Smooth muscle cell (in vitro differentiated cells): ENCODE measurements at regions not wholly inside any gene's neighbourhood (a gene's known extent, or its start where the extent isn't known, plus 50 kb on each side); places are given as distances from the start of the nearest gene placed in this dataset.

ENCODE experiments used
- DNase-seq: peaks from one replicate; lab custom pipeline; 2025; ENCODE audit not compliant: unreplicated experiment; lab: John Stamatoyannopoulos, UW
- H2AFZ ChIP-seq: fragments of 200-600 bp; sonication (generic); 2 replicates; pipeline ENCODE4 v1.6.0; 2016; ENCODE audit warnings: antibody characterized with exemption, low read depth, mild to moderate bottlenecking
- H3F3A ChIP-seq: fragments of 200-600 bp; sonication (generic); 2 replicates; pipeline ENCODE4 v1.6.0; 2017; ENCODE audit warnings: antibody characterized with exemption, low read depth
- H3K27ac ChIP-seq: fragments of 200-600 bp; sonication (generic); 2 replicates; pipeline ENCODE4 v1.5.1; 2016; ENCODE audit warnings: low read depth, mild to moderate bottlenecking
- H3K27me3 ChIP-seq: fragments of 200-600 bp; sonication (generic); 2 replicates; pipeline ENCODE4 v1.6.1; 2016; ENCODE audit warnings: low read depth, mild to moderate bottlenecking
- H3K36me3 ChIP-seq: fragments of 200-600 bp; sonication (generic); 2 replicates; pipeline ENCODE4 v1.5.1; 2016; ENCODE audit warnings: low read depth
- H3K4me1 ChIP-seq: fragments of 200-600 bp; sonication (generic); 2 replicates; pipeline ENCODE4 v1.5.1; 2016; ENCODE audit warnings: low read depth
- H3K4me2 ChIP-seq: fragments of 200-600 bp; sonication (generic); 2 replicates; pipeline ENCODE4 v1.6.0; 2016; ENCODE audit warnings: mild to moderate bottlenecking
- H3K4me3 ChIP-seq: fragments of 200-600 bp; sonication (generic); 2 replicates; pipeline ENCODE4 v1.5.1; 2016; ENCODE audit warnings: mild to moderate bottlenecking
- H3K79me2 ChIP-seq: fragments of 200-600 bp; sonication (generic); 2 replicates; pipeline ENCODE4 v1.6.0; 2016; ENCODE audit warnings: low read depth, mild to moderate bottlenecking
- H3K9ac ChIP-seq: fragments of 200-600 bp; sonication (generic); 2 replicates; pipeline ENCODE4 v1.6.0; 2016; ENCODE audit warnings: low read depth
- H3K9me3 ChIP-seq: fragments of 200-600 bp; sonication (generic); replicated peaks from 2 replicates; pipeline ENCODE4 v1.5.1; 2016; ENCODE audit warnings: low read depth
- H4K20me1 ChIP-seq: fragments of 200-600 bp; sonication (generic); 2 replicates; pipeline ENCODE4 v1.6.0; 2016; ENCODE audit warnings: low read depth
- WGBS: methylation state at CpG from one replicate; pipeline ENCODE4 v1.1.7; 2016; ENCODE audit warnings: low lambda C conversion rate; 5-methylcytosine and 5-hydroxymethylcytosine counted together
- TF ChIP-seq, protein P1 (sequence below): fragments of 200-600 bp; sonication (generic); IDR thresholded peaks from 2 replicates; pipeline ENCODE4 v1.5.1; 2017; ENCODE audit warnings: borderline replicate concordance, mild to moderate bottlenecking, antibody characterized with exemption; ENCODE audit not compliant: insufficient read depth, poor library complexity, severe bottlenecking

DNA sequence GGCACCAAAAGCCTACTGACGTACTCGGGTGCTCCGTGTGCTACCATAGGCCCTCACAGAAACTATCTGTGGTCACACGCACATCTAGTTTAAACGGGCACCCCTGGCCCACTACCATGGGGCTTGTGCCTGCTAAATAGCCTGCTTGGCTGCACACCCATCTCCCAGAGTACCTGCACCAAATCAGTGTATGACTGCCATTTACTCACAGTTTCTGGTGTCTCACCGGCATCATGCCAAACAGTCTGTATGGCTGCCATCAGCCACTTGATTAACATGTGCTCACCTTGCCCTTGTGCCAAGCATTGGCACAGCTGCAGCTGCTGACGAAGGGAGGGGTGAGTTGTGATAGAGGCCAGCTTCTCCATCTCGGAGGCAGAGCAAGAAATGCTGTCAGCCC is 232.7 kb downstream of the IGSF11 start:
- H3K36me3 ChIP-seq, result no peaks in the 10 kb centered on the region
- H3K27me3 ChIP-seq, result no peaks in the 10 kb centered on the region
- H3K79me2 ChIP-seq, result no peaks in the 10 kb centered on the region
- no peak for DNase-seq
- no peak overlapping the region for H3K4me3 ChIP-seq
- no peaks in the 10 kb centered on the region for H3K4me1 ChIP-seq
- H3K27ac ChIP-seq, result no peak overlapping the region
- H3K4me2 ChIP-seq, result no peak overlapping the region
- H3F3A ChIP-seq, result no peaks in the 10 kb centered on the region
- no peak overlapping the region for H2AFZ ChIP-seq
- 91% methylated on average over 8 of the region's 8 CpGs for WGBS
- no peaks in the 10 kb centered on the region for H4K20me1 ChIP-seq
- H3K9ac ChIP-seq, result no peak overlapping the region
- H3K9me3 ChIP-seq, result no peaks in the 10 kb centered on the region
- TF ChIP-seq, protein P1, sequence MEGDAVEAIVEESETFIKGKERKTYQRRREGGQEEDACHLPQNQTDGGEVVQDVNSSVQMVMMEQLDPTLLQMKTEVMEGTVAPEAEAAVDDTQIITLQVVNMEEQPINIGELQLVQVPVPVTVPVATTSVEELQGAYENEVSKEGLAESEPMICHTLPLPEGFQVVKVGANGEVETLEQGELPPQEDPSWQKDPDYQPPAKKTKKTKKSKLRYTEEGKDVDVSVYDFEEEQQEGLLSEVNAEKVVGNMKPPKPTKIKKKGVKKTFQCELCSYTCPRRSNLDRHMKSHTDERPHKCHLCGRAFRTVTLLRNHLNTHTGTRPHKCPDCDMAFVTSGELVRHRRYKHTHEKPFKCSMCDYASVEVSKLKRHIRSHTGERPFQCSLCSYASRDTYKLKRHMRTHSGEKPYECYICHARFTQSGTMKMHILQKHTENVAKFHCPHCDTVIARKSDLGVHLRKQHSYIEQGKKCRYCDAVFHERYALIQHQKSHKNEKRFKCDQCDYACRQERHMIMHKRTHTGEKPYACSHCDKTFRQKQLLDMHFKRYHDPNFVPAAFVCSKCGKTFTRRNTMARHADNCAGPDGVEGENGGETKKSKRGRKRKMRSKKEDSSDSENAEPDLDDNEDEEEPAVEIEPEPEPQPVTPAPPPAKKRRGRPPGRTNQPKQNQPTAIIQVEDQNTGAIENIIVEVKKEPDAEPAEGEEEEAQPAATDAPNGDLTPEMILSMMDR, result no peak

DNA sequence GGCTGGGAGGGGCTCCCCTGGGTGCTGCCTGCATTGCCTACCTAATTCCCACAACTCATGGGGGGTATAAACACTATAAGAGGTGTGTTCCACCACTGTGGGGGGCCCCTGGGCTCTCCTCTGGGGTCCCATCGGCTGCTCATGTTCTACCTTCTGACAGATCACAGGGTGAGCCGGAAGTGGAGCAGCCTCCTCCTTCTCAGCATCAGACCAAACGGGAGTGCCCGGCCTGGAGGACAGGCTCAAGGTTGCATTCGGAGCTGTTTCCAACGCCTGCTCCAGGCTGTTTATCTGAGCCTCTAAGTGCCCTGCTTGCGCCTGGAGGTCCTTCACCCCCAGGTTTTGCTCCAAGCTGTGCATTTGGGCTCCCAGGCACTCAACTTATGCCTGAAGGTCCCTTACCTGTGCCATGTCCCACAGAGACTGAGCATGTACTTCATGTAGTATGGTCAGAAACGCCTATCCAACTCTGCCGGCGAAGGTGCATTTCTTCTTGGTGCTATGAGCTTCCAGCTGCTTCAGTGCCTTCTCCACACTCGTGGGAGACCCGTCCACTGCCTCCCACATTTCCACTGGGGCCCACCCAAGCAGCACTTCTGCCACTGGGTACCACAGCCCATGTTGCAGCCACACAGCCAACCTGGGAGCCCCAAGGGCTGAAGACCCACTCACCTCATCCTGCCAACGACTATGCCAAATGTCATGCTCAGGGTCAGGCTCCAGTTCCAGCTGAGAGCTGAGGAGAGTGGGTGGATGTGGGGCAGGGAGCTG is 232.1 kb downstream of the IGSF11 start:
- H3K4me1 ChIP-seq, result no peaks in the 10 kb centered on the region
- H3K9ac ChIP-seq, result no peak overlapping the region
- no peaks in the 10 kb centered on the region for H3F3A ChIP-seq
- WGBS, result 94% methylated on average over 13 of the region's 13 CpGs
- no peaks in the 10 kb centered on the region for H3K9me3 ChIP-seq
- DNase-seq, result no peak
- no peak overlapping the region for H2AFZ ChIP-seq
- no peak overlapping the region for H3K4me2 ChIP-seq
- TF ChIP-seq, protein P1, result no peak
- H3K27me3 ChIP-seq, result no peaks in the 10 kb centered on the region
- H4K20me1 ChIP-seq, result no peaks in the 10 kb centered on the region
- H3K79me2 ChIP-seq, result no peaks in the 10 kb centered on the region
- no peak overlapping the region for H3K4me3 ChIP-seq
- no peak overlapping the region for H3K27ac ChIP-seq
- H3K36me3 ChIP-seq, result no peaks in the 10 kb centered on the region

DNA sequence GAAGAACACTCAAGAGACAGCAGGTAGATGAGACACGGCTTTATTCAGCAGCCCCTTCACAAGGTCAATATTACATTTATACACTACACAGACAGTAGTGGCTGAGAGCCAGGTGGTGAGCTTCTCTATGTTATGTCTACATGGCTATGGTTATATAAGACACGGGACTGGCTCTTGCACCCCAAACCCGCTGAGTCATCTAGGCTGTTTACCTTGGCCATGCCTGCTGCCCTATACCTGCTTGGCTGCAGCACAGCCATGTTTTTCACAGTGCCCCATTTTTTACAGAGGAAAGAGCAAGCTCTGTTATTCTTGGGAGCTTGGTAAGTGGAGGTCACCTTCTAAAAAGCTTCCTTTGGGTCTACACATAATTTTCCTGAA is 231.6 kb downstream of the IGSF11 start:
- Histone ChIP-seq H2AFZ (no peak overlapping the region), H3K4me2 (no peak overlapping the region), H4K20me1 (no peaks in the 10 kb centered on the region), H3K27ac (no peak overlapping the region), H3K9ac (no peak overlapping the region), H3K4me1 (no peaks in the 10 kb centered on the region), H3K36me3 (no peaks in the 10 kb centered on the region), H3K27me3 (no peaks in the 10 kb centered on the region), H3K4me3 (no peak overlapping the region), H3K9me3 (no peaks in the 10 kb centered on the region), H3F3A (no peaks in the 10 kb centered on the region), H3K79me2 (no peaks in the 10 kb centered on the region)
- 96% methylated on average over 3 of the region's 3 CpGs for WGBS
- TF ChIP-seq, protein P1, result no peak
- DNase-seq, result no peak

DNA sequence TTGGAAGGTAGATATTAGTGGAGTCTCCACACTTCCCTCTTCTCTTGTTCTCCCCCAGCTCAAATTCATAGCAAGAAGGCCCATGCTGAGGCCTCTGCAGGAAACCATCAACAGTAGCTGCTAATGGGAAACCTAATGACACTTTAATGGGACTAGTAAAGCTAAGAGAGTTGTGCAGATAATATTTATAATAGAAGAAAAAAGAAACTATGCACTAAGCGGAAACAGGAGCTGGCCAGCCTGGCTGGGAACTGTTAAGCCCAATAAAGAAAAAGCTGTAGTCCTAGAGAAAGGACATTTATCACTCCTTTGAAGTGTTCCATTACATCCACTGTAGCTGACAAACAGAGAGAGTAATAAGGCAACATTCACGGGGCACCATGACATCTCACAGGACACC is 229.6 kb downstream of the IGSF11 start:
- Histone ChIP-seq H3K79me2 (no peaks in the 10 kb centered on the region), H3K36me3 (no peaks in the 10 kb centered on the region), H4K20me1 (no peaks in the 10 kb centered on the region), H3K4me2 (no peak overlapping the region), H3K27me3 (no peaks in the 10 kb centered on the region), H2AFZ (no peak overlapping the region), H3K9ac (no peak overlapping the region), H3K9me3 (no peaks in the 10 kb centered on the region), H3K4me3 (no peak overlapping the region), H3K4me1 (no peaks in the 10 kb centered on the region), H3F3A (no peaks in the 10 kb centered on the region), H3K27ac (no peak overlapping the region)
- TF ChIP-seq, protein P1, result no peak
- no peak for DNase-seq
- WGBS, result 50% methylated on average over 2 of the region's 2 CpGs
